Astrocyte of the spinal cord (primary cell): ENCODE measurements at regions not wholly inside any gene's neighbourhood (a gene's known extent, or its start where the extent isn't known, plus 50 kb on each side); places are given as distances from the start of the nearest gene placed in this dataset.

Source experiments
- DNase-seq: peaks from one replicate; pipeline ENCODE4 v3.0.0; 2011; ENCODE audit warnings: low read depth, low spot score
- H3K4me3 ChIP-seq: 2 replicates; pipeline ENCODE4 v1.5.1; 2011; ENCODE audit warnings: low read depth, mild to moderate bottlenecking, low read length, moderate library complexity
- CTCF ChIP-seq: IDR thresholded peaks from 2 replicates; pipeline ENCODE4 v1.5.1; 2012; ENCODE audit warnings: low read depth, mild to moderate bottlenecking, low read length, inconsistent platforms
- in situ Hi-C: cut with HindIII; loops from 2 replicates; pipeline ENCODE4 v1.10.0; 2017; ENCODE audit warnings: low sequenced_read_pairs

GRCh38 chr7:136717910-136718557, 150.4 kb upstream of the CHRM2 start:
- in situ Hi-C loops, result no loop called here
- DNase-seq, result no peak
- no peak for TF ChIP-seq CTCF
- H3K4me3 ChIP-seq, result no peak overlapping the region

GRCh38 chr7:136714062-136714461, 154.4 kb upstream of the CHRM2 start:
- TF ChIP-seq CTCF, result no peak
- no peak overlapping the region for H3K4me3 ChIP-seq
- DNase-seq, result no peak
- in situ Hi-C loops, result no loop called here

GRCh38 chr7:136710751-136711150, 157.7 kb upstream of the CHRM2 start:
- H3K4me3 ChIP-seq, result no peak overlapping the region
- no peak for TF ChIP-seq CTCF
- in situ Hi-C loops, result no loop called here
- no peak for DNase-seq

- no peak overlapping the region for H3K4me3 ChIP-seq
- DNase-seq, result no peak
- no peak for TF ChIP-seq CTCF
- in situ Hi-C loops, result no loop called here
Observed at GRCh38 chr7:136709876-136710275, 158.6 kb upstream of the CHRM2 start.

GRCh38 chr7:136702913-136703312, 165.5 kb upstream of the CHRM2 start:
- in situ Hi-C loops, result no loop called here
- TF ChIP-seq CTCF, result no peak
- no peak for DNase-seq
- no peak overlapping the region for H3K4me3 ChIP-seq

DNA sequence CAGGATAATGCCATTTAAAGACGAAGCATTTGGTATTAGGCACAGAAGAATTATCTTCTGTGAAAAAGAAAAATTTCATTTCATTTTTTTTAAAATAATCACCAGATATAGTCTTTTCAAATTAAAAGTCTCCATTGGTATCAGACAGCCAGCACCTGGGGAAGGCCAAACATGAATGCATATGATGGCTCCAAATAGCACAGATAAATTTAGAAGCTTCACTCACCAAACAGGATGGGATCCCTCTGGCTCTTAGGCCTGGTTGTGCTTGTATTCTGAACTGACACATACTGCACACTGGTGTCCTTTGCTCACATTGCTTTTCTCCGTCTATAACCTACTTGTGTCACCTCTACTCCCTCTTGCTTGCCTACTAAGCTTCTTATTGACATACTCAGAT, 169.5 kb upstream of the CHRM2 start:
- TF ChIP-seq CTCF, result no peak
- in situ Hi-C loops, result no loop called here

More for the DNA sequence above, 169.5 kb upstream of the CHRM2 start:
- H3K4me3 ChIP-seq, result no peak overlapping the region
- DNase-seq, result no peak
